Pons (tissue), 1 donor: ENCODE measurements at regions not wholly inside any gene's neighbourhood (a gene's known extent, or its start where the extent isn't known, plus 50 kb on each side); places are given as distances from the start of the nearest gene placed in this dataset.

Experiments
- DNase-seq: peaks from one replicate; pipeline ENCODE4 v3.0.0-alpha.2; 2016; ENCODE audit warnings: low spot score

DNA sequence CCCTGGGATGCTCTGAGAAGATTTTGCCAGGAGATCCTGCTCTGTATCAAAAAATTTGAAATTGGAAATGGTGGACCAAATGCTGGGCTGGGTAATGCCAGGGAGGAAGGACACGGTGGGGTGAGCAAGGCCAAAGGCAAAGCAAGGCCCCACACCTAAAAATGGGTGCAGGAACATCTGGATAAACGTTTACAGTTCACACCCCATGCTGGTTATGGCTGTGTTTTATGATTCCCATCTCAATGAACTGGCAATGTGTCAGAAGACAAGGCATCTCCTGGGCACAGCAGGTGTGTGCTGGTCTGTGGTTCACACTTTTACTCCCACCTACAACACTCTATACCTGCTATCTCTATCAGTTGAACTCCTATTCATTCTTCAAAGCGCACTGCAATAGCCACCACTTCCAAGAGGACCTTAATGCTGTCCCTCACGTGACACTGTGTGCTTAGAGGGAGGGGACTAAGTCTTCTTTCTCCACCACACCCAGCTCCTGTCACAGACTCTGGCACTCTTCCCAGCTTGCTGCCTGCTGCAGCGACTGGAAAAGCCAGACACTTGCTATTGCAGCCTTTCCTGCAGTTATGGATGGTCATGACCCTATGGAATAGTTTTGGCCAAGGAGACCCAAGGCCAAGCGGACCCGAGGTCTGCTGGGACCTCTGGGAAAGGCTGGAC lies 277.5 kb downstream of the CTTN start:
- DNase-seq: no peak

DNA sequence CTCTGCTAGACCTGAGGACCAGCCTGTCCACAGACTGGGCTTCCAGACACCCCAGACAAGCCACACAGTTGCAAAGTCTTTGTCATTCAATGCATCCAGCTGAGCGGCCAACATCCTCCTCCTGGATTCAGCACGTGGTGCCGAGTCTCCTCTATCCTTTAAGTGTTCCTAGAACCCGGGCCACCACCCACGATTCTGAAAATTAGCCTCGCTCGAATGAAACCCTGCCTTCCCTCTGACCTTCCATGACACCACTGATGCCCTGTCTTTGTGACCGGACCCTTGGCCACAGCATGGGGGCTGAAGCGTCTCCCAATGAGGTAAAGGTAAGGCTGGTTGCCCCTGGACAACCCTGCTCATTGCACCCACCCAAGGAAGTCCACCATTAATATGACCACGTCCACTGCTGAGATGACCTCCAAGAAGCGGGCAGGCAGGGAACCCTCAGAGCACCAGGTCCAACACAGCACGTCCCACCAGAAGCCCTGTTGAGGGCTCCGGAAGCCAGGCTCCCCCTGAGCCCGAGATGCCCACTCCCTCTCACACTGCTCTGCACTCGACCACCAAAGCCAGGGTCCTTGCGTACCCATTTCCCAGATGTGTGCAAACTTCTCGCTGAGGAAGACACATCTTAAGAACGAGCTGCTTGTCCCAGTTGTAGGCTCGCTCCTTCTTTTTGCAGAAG lies 279.0 kb downstream of the CTTN start:
- DNase-seq: no peak

DNA sequence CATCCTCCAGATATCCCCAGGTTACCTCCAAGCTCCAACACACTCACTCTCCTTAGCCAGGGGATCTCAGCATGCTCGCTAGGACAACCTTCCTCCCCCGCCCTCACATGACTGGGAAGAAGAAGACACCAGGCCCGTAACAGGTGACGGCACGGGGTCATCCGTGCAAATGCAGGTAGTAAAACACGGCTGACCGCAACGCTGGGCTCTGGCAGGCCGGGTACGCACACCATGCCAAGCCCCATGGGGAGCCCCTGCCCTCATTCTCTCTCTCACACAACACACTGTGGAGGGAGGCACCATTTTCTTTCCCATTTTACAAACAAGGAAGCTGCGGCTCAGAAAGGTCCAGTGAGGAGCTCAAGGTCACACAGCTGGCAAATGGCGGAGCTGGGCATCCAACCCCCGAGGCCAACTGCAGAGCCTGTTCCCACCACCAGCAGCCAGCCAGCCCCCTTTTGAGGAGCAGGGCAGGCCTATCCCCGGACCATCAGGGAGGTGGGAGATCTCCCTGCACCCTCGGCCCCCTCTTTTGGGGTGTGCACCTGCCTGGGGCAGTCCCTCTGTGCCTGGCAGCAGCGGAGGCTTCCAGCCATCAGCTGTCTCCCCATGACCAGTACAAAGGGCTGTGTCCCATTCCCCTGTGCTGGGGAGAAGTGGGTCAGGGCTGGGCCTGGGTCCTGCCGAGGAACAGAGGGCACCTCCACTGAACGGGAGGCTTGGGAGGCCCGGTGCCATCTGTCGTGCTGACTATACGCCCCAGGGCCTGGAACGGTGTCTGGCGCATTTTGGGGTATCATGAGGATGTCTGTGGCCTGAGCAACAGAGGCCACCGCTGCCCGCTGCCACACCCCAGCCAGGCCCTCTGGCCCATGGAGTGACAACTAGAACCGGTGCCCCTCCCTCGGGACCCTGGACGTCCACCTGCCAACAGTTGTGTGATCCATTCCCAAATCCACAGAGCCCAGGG lies 280.9 kb downstream of the CTTN start:
- no peak for DNase-seq

DNA sequence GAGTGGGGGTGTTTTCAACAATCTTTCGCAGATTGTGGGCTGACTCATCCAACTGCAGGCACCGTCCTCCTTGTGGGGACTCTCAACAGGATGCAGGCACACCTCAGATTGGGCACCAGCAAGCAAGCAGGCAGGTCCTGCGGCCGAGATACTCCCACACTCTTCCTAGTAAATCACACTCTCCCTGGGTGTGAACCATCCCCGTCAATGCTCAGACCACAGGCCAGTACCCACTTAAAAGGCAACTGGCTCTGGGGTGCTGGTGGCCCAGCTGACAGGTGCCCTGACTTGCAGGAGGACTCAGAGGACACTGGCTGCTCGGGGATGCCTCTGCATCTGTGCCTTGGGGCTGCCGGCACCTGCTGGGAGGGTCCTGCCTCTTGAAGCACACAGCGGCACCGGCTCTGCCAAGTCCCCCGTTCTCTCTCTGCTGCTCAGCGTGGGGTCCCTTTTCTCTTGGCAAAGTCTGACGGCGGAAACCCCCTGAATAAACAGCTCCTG lies 282.5 kb downstream of the CTTN start:
- DNase-seq: no peak

DNA sequence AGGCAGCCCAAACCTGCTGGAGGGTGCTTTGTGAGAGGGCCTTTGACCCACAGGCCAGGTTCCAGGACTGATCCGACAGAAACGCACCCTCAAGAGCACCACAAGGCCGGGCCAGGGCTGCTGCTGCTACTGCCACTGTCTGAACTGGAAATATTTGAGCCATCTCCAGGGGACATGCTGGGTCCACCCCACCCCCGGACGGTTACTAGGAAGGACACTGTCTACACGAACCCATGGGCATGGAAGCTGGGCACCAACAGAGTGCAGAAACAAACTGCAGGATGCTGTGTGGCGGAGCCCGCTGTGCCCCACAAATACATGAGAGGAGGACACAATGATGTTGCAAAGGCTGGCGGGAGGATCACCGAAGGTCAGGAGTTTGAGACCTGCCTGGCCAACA lies 283.7 kb downstream of the CTTN start:
- no peak for DNase-seq

DNA sequence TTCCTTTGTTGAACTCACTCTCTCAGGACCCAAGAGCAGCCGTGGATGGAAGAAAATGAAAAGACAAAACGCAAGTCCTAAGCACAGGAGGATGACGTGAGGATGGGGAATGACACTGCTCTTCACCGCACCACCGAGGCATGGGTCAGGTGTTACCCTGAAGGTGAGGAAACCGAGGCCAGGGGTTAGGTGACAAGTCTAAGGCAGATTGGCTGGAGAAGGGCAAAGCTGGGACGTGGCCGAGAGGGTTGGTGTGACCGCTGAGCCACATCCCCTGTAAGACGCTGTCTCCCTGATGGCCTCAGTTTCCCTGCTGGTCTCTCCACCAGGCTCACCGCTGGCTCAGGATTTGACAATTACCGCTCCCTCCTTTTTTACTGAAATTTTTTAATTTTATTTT lies 284.4 kb downstream of the CTTN start:
- DNase-seq: no peak

DNA sequence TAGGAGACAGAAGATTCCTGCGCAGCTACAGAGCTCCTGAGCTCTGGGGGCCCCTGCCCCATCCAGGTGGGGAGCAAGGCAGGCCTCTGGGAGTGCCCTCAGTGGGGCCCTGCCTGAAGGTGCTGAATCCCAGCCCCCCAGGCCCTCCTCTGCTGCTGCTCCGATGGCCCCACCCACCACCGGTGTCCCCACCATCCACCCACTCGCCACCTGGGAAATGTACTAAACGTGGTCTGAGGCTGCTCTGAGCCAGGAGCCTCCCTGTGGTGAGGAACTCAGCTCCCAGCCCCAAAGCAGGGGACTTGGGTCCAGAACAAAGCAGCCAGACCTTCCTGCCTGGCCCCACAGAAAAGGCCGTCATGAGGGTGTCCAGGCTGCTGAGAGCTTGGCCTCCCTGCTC lies 289.4 kb downstream of the CTTN start:
- DNase-seq: no peak

DNA sequence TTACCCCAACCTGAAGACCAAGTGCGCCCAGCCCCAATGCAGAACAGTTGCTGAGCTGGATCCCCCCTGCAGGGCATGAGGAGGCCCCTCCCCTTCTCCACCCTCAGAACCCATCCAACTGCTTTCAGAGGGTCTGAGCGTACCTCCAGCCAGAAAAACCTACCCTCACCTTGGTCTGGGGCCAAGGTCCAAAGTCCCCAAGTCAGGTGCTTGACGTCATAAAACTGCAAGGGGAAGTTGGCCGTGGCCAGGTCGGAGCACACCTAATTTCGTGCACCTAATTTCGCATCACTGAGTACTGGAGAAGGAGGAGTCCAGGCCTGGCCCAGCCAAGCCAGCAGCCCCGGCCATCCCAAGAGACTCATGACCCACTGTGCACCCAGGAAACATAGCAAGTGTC lies 289.8 kb downstream of the CTTN start:
- no peak for DNase-seq

DNA sequence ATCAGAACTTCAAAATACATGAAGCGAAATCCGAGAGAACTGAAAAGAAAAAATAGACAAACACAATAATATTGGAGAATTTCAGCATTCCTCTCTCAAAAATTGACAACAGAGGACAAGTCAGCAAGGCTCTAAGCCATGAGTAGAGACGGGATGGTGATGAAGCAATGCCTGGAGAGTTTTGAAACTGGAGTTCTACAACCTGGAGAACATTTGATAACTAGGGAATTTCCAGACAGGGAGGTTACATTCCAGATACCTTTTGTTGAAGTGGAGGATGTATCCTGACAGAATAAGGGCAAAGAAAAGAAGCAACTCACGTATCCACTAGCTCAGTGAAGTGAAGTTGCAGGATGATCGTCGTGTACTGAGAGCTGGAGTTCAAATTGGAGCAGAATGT lies 291.4 kb downstream of the CTTN start:
- DNase-seq: no peak

DNA sequence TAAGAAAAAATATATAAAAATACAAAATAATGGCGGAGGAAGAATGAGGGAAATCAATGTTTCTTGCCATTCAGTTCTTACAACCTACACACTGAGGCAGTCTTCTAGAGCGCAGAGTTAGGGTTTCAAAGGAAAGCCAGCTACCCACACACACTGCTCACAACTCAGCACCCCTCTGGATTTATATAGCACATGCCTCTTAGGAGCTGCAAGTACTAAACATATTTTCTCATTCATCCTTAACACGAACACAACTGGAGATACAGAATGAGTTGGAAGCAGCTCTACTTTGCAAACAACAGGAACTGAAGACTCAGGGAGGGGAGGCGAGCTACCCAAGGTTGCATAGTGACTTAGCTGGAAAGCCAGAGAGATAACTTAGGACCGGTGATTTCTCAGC lies 293.8 kb downstream of the CTTN start:
- DNase-seq: no peak

DNA sequence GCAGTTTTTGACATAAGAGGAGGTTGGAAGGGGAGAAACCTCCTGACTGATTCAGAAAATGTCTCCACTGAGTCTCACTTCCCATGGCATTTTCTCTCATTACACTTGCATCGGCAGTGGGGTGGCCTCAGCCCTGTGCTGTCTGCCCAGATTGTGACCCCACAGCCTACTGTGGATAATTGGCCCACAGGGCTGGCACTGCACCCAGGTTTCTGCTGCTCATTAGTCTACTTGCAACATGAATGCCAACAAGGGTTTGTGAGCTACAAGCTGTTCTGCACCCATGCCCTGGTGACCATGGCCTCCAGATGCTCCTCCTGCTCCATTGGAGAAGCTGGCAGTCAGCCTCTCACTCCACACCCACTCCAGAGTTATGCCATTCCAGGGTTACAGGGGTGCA lies 296.0 kb downstream of the CTTN start:
- no peak for DNase-seq

DNA sequence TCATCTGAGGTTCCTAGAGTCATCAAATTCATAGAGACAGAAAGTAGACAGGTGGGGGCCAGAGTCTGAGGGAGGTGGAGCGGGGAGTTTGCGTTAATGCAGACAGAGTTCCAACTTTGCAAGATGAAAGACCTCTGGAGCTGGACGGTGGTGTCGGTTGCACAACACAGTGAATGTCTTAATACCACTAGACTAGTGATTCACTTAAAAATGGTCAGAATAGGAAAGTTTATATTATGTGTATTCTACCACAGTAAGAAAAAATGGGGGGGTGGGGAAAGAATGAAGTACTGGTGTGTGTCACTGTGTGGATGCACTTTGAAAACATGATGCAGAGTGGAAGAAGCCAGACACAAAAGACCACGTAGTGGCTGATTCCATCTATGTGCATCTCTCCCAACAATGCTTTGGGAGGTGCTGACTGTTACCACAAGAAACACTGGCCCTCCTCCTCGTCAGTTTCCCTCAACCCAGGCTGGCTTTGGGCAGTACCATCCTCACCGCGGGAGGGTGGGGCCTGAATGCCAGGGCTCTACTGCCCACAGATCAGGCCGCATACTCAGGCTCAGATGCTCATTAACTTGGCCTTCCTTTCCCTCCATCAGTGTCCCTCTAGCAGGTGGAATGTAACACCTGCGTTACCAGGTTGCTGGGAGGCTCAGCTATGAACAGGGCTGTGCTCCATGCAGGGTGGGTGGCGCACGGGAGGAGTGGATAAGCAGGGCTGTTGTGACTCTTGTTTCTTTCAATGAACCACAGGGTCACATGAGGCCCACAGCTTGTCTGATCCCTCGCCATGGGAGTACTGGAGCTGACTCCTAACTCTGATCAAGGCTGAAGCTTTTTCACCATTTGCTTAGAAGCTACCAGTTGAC lies 297.0 kb downstream of the CTTN start:
- no peak for DNase-seq

DNA sequence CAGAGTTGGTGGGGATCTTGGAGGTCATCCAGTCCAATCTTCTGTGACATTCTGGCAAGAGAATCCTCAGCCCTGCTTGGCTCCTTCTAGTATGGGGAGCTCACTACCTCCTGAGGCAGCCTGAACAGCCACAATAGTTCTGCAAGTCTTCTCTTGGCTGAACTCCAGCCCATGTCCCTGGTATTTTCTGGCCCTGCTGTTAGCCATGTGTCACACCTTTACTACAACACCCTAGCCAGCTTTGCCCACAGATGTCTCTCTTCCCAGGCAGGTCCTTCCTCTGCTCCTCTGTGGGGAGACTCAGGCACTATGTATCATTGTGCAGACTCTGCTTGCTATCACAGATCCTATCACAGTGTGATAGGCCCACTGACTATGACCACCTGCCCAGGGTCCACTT lies 297.7 kb downstream of the CTTN start:
- DNase-seq: no peak

DNA sequence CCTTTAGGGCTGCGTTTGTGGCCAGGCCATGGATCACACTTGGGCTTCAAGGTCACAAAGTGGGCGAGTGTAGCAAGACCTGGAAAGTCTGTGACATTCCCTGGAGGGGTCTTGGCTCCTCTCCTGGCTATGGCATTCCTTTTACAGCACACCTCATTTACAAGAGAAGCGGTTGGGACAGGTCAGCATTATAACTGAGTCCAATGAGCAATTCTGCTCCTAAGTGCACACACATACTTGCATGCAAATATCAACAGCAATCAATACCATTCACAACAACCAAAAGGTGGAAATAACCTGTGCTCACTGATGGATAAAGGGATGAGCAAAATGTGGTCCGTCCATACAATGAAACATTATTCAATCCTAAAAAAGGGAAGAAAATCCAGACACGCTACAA lies 298.2 kb downstream of the CTTN start:
- DNase-seq: no peak

DNA sequence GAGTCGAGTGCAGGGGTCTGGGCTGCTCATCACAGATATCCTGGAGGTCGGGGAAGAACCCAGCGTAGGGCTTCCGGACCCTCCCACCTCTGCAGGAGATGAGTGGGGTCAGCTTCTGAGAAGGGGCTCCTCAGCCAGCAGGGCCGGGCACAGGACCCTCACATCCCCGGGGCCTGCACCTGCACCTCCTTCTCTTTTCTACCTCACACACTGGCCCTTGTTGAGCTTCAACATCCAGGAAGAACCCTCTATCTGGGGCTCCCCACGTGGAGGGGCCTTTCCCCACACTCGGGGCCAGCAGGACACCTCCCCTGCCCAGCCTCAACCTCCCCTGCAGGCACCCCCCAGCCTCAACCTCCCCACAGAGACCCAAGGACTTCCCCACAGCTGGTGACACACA lies 299.4 kb downstream of the CTTN start:
- no peak for DNase-seq

DNA sequence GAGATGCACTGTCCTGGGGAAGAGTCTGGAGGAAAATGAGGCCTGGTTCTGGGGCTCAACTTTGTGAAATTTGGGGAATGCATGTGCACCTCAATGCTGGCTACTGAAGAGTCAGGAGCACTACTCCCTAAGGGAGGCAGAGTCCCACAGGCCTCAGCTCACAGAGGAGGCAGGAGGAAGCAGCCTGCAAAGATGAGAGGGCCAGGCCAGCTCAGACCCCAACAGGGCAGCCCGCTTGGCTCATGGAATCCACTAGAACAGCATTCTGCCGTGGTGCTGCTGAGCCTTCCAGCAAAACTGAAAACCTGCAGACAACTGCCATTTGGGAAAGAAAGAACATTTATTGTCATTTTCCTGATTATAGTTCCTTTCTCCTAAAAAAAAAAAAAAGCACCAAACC lies 300.5 kb downstream of the CTTN start:
- DNase-seq: no peak

DNA sequence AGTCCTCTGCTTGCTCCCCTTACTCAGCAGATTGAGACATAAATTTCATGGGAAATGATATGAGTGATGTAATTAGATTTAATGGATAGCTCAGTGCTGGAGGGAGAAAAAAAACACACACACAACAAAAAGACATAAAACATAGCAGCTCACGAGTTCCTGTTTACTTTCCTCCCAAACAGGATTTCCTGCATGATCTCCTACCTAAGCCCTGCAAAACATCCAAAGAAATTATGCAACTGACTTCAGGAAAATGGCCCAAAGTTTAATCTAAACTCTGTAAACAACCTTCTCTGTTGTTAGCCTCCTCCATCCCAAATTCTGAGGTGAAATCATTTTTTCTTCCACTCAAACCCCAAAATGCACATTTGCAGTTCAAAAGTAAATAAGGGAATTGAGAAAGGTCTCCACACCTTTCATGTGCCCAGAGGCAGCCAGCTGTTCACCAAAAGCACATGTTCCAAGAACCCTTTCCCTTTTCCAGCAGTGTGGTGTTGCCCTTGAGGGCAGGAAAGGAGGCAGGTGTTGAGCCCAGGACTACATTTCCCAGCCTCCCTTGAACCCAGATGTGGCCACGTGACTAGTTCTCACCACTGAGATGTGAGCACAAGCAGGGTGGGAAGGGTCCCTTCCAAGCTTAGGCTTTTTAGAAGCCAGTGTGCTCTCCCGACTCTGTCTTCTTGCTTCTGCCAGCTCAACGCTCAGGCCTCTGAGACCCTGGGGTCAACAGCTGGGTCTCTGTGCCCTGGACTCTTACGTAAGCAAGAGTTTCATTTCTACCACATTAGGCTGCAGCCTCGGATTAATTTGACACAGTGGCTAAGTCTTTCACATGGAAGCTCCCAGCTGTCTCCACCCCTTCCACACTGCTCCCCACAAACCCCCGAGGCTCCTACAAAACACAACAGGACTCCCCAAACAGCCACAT lies 301.2 kb downstream of the CTTN start:
- no peak for DNase-seq

DNA sequence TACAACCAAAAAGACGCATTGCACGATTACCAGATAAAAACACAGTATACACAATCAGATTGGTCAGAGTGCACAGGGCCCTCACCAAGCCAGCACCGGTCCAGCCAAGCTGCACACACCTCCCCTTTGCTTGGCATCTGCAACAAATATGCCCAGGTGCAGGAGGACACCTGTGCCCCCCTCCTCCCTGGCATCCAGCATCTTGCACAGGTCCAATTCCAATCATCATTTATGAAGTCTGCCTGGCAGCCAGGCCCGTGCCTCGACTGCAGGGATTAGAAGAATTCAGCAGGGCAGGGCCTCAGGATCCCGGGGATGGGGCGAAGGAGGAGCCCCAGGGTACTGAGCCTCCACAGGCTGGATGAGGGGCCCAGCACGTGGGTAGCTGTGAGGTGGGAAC lies 302.1 kb downstream of the CTTN start:
- no peak for DNase-seq

DNA sequence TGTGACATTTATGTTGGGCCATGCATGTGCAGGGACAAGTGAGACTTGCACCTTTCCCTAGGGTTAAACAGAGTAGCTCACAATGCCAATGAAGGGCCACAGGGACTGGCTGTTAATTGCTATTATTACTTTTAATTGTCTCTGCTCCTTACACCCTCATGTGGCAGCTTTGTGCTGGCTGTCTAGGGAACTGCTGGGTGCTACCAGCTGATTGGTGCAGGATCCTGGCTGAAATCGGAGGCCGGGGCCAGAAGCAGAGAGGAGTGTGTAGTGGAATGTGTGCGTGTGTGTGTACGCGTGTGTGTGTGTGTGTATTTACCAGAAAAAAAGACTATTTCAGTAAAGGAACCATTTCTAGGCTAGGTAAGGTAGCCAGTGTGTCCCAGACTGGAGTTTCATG lies 302.5 kb downstream of the CTTN start:
- no peak for DNase-seq

DNA sequence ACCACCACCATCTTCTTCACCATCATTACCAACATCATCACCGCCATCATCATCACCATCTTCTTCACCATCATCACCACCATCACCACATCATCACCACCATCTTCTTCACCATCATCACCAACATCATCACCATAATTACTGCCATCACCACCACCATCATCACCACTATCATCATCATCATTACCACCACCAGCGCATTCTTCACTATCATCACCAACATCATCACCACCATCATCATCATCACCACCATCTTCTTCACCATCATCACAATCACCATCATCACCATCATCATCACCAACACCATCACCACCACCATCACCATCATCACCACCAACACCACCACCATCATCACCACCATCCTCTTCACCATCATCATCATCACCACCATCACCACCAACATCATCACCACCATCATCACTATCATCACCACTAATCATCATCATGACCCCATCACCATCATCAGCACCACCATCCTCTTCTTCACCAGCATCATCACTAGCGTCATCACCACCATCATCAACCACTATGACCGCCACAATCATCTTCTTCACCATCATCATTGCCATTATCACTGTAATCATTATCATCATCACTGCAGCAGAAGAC lies 303.8 kb downstream of the CTTN start:
- no peak for DNase-seq
